ENCODE measurements at regions not wholly inside any gene's neighbourhood (a gene's known extent, or its start where the extent isn't known, plus 50 kb on each side); places are given as distances from the start of the nearest gene placed in this dataset.

- Mint-ChIP-seq H3K36me3 (ENCODE audit: low read depth) (no peaks in the 10 kb centered on the region), H3K4me3 (no peak overlapping the region), H3K27ac (no peak overlapping the region), H3K9me3 (no peaks in the 10 kb centered on the region), H3K4me1 (ENCODE audit: low read depth) (0 out of 2 replicates have a peak, but pooled peaks cover 6% of the 10 kb centered on the region), H3K27me3 (ENCODE audit: insufficient read depth) (no peaks in the 10 kb centered on the region; the same call in none of the 2 replicates)
- no peak for DNase-seq
- no peak for TF ChIP-seq CTCF (IDR thresholded peaks at IDR 0.05)
Measured at GRCh38 chr4:101669832-101670188, 120.7 kb upstream of the BANK1 start.

GRCh38 chr4:101669138-101669831 lies 121.2 kb upstream of the BANK1 start:
- peak; percentile 4 for DNase-seq
- Mint-ChIP-seq H3K27me3 (ENCODE audit: insufficient read depth) (no peaks in the 10 kb centered on the region; the same call in none of the 2 replicates), H3K9me3 (no peaks in the 10 kb centered on the region), H3K27ac (no peak overlapping the region), H3K4me1 (ENCODE audit: low read depth) (0 out of 2 replicates have a peak, but pooled peaks cover 6% of the 10 kb centered on the region), H3K36me3 (ENCODE audit: low read depth) (no peaks in the 10 kb centered on the region), H3K4me3 (no peak overlapping the region)
- no peak for TF ChIP-seq CTCF (IDR thresholded peaks at IDR 0.05)

GRCh38 chr4:101667348-101667747 lies 123.2 kb upstream of the BANK1 start:
- Mint-ChIP-seq H3K27ac (no peak overlapping the region), H3K4me1 (ENCODE audit: low read depth) (0 out of 2 replicates have a peak, but pooled peaks cover 6% of the 10 kb centered on the region), H3K9me3 (no peaks in the 10 kb centered on the region), H3K27me3 (ENCODE audit: insufficient read depth) (no peaks in the 10 kb centered on the region; the same call in none of the 2 replicates), H3K4me3 (no peak overlapping the region), H3K36me3 (ENCODE audit: low read depth) (no peaks in the 10 kb centered on the region)
- TF ChIP-seq CTCF (IDR thresholded peaks at IDR 0.05), result no peak
- peak; percentile 14 for DNase-seq

- DNase-seq, result no peak
- Mint-ChIP-seq H3K27ac (no peak overlapping the region), H3K36me3 (ENCODE audit: low read depth) (no peaks in the 10 kb centered on the region)
Measured at GRCh38 chr4:101660607-101661006, 129.9 kb upstream of the BANK1 start.

GRCh38 chr4:101655857-101656256 lies 134.7 kb upstream of the BANK1 start:
- Mint-ChIP-seq H3K4me3 (no peak overlapping the region), H3K27ac (no peak overlapping the region), H3K27me3 (ENCODE audit: insufficient read depth) (peaks cover 10% of the 10 kb centered on the region), H3K4me1 (ENCODE audit: low read depth) (no peaks in the 10 kb centered on the region), H3K9me3 (no peaks in the 10 kb centered on the region), H3K36me3 (ENCODE audit: low read depth) (no peaks in the 10 kb centered on the region)
- no peak for DNase-seq
- TF ChIP-seq CTCF (IDR thresholded peaks at IDR 0.05), result no peak

More at GRCh38 chr4:101660607-101661006, 129.9 kb upstream of the BANK1 start:
- Mint-ChIP-seq H3K4me3 (no peak overlapping the region), H3K9me3 (no peaks in the 10 kb centered on the region), H3K4me1 (ENCODE audit: low read depth) (no peaks in the 10 kb centered on the region), H3K27me3 (ENCODE audit: insufficient read depth) (peaks cover 6% of the 10 kb centered on the region)
- no peak for TF ChIP-seq CTCF (IDR thresholded peaks at IDR 0.05)

Measured in HFFc6 (cell line).